ENCODE measurements at regions not wholly inside any gene's neighbourhood (a gene's known extent, or its start where the extent isn't known, plus 50 kb on each side); places are given as distances from the start of the nearest gene placed in this dataset.

DNA sequence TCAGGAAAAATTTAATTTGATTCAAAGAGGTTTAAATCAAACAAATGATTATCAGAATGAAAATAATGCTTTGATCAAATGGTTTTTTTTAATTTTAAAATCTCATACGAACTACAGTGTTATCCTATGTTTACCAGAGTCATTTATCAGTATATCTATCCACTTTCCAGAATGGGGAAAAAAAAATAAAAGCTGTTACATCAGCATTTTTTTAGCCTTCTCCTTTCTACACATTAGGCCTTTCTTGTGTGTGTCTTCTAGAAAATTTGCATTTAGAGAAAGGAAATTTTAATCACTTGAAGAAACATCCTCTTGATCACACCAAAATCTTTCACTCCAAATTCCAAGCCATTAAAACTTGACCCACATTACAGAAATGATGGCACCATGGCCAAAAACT, 608.9 kb upstream of the ID2 start:
- Mint-ChIP-seq H3K4me1 (ENCODE audit: unreplicated experiment) (no peaks in the 10 kb centered on the region), H3K27ac (ENCODE audit: unreplicated experiment) (no peak overlapping the region), H3K4me3 (ENCODE audit: unreplicated experiment) (no peak overlapping the region), H3K9me3 (ENCODE audit: unreplicated experiment) (no peaks in the 10 kb centered on the region), H3K36me3 (ENCODE audit: unreplicated experiment) (no peaks in the 10 kb centered on the region), H3K27me3 (ENCODE audit: unreplicated experiment) (no peaks in the 10 kb centered on the region)
- DNase-seq (ENCODE audit: extremely low spot score, unreplicated experiment) = no peak
- TF ChIP-seq CTCF (IDR thresholded peaks at IDR 0.05) = no peak

- Mint-ChIP-seq H3K4me3 (ENCODE audit: unreplicated experiment) (no peak overlapping the region), H3K4me1 (ENCODE audit: unreplicated experiment) (no peaks in the 10 kb centered on the region), H3K27me3 (ENCODE audit: unreplicated experiment) (no peaks in the 10 kb centered on the region), H3K36me3 (ENCODE audit: unreplicated experiment) (no peaks in the 10 kb centered on the region), H3K9me3 (ENCODE audit: unreplicated experiment) (no peaks in the 10 kb centered on the region), H3K27ac (ENCODE audit: unreplicated experiment) (no peak overlapping the region)
- no peak for TF ChIP-seq CTCF (IDR thresholded peaks at IDR 0.05)
- no peak for DNase-seq (ENCODE audit: extremely low spot score, unreplicated experiment)
Observed at GRCh38 chr2:8073916-8074315, 607.9 kb upstream of the ID2 start.

DNA sequence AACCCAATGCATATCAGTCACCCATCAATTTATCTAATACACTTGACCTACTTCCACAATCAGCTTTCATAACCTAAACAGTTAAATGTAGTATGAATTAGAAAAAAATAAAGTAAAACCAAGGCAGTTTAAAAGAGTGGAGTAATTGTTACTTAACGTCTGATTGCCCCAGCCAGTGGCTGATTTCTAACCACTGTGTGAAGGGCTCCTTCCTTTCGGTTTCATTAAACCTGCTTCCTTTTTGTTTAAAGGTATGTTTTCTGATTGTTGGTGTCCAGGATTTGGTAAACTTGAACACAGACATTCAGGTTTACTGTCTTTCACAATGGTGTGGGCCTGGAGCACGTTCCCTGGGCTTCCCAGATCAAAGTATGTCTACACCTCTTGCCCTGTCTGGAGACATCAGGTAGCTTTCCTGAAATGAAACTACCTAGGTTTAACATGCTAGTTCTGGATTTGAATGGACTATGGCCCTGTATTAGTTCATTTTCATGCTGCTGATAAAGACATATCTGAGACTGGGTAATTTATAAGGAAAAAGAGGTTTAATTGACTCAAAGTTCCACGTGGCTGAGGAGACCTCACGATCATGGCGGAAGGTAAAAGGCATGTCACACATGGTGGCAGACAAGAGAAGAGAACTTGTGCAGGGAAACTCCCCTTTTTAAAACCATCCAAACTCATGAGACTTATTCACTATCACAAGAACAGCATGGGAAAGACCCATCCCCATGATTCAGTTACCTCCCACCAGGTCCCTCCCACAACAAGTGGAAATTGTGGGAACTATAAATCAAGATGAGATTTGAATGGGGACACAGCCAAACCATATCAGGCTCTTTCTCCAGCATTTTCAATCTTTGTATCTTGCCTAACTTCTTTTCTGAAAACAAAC, 605.2 kb upstream of the ID2 start:
- Mint-ChIP-seq H3K27me3 (ENCODE audit: unreplicated experiment) (no peaks in the 10 kb centered on the region), H3K36me3 (ENCODE audit: unreplicated experiment) (no peaks in the 10 kb centered on the region), H3K4me3 (ENCODE audit: unreplicated experiment) (no peak overlapping the region), H3K27ac (ENCODE audit: unreplicated experiment) (no peak overlapping the region), H3K9me3 (ENCODE audit: unreplicated experiment) (no peaks in the 10 kb centered on the region), H3K4me1 (ENCODE audit: unreplicated experiment) (no peaks in the 10 kb centered on the region)
- TF ChIP-seq CTCF (IDR thresholded peaks at IDR 0.05) = no peak
- DNase-seq (ENCODE audit: extremely low spot score, unreplicated experiment) = no peak

DNA sequence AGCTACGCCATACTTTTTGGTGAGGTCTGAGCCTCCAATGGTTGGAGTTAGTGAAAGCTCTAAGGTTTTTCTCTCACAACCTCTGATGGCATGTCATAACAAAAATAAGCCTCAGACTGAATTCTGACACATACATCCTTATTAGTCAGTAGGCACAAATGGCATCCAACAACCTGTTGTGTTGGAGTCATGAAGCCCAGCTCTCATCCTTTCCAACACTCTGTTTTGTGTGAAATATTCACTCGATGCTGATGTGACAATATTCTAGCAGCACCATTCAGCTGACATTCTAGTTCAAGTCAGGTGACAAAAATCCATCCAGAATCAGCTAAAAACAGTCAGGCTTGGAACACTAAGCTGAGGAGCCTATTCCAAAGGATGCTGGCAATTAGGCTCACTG, 603.2 kb upstream of the ID2 start:
- H3K27ac Mint-ChIP-seq (ENCODE audit: unreplicated experiment) = no peak overlapping the region
- H3K9me3 Mint-ChIP-seq (ENCODE audit: unreplicated experiment) = no peaks in the 10 kb centered on the region
- H3K4me1 Mint-ChIP-seq (ENCODE audit: unreplicated experiment) = no peaks in the 10 kb centered on the region
- no peaks in the 10 kb centered on the region for H3K36me3 Mint-ChIP-seq (ENCODE audit: unreplicated experiment)
- no peak overlapping the region for H3K4me3 Mint-ChIP-seq (ENCODE audit: unreplicated experiment)
- no peak for TF ChIP-seq CTCF (IDR thresholded peaks at IDR 0.05)
- peaks cover 2% of the 10 kb centered on the region for H3K27me3 Mint-ChIP-seq (ENCODE audit: unreplicated experiment)
- DNase-seq (ENCODE audit: extremely low spot score, unreplicated experiment) = no peak

- H3K27ac Mint-ChIP-seq (ENCODE audit: unreplicated experiment) = no peak overlapping the region
- no peaks in the 10 kb centered on the region for H3K36me3 Mint-ChIP-seq (ENCODE audit: unreplicated experiment)
- no peak overlapping the region for H3K4me3 Mint-ChIP-seq (ENCODE audit: unreplicated experiment)
- H3K9me3 Mint-ChIP-seq (ENCODE audit: unreplicated experiment) = no peaks in the 10 kb centered on the region
- peaks cover 2% of the 10 kb centered on the region for H3K27me3 Mint-ChIP-seq (ENCODE audit: unreplicated experiment)
- no peak for TF ChIP-seq CTCF (IDR thresholded peaks at IDR 0.05)
- H3K4me1 Mint-ChIP-seq (ENCODE audit: unreplicated experiment) = no peaks in the 10 kb centered on the region
- DNase-seq (ENCODE audit: extremely low spot score, unreplicated experiment) = no peak
Observed at GRCh38 chr2:8080063-8080462, 601.8 kb upstream of the ID2 start.
